Neural progenitor cell (in vitro differentiated cells): ENCODE measurements at regions not wholly inside any gene's neighbourhood (a gene's known extent, or its start where the extent isn't known, plus 50 kb on each side); places are given as distances from the start of the nearest gene placed in this dataset.

Experiments used
- DNase-seq: peaks from one replicate; pipeline ENCODE4 v3.0.0-alpha.2; 2016; ENCODE audit warnings: low spot score
- H2AFZ ChIP-seq: fragments of 200-600 bp; sonication (generic); replicated peaks from 2 replicates; pipeline ENCODE4 v1.6.1; 2016; ENCODE audit warnings: antibody characterized with exemption
- H3F3A ChIP-seq: fragments of 200-600 bp; sonication (generic); 2 replicates; pipeline ENCODE4 v1.6.1; 2016; ENCODE audit warnings: antibody characterized with exemption, low read depth
- H3K27ac ChIP-seq: fragments of 200-600 bp; sonication (generic); 2 replicates; pipeline ENCODE4 v1.5.1; 2016; ENCODE audit warnings: mild to moderate bottlenecking
- H3K27me3 ChIP-seq: fragments of 200-600 bp; sonication (generic); 2 replicates; pipeline ENCODE4 v1.6.1; 2016; ENCODE audit warnings: mild to moderate bottlenecking, moderate library complexity
- H3K36me3 ChIP-seq: fragments of 200-600 bp; sonication (generic); 2 replicates; pipeline ENCODE4 v1.5.1; 2016
- H3K4me1 ChIP-seq: fragments of 200-600 bp; sonication (generic); 2 replicates; pipeline ENCODE4 v1.6.1; 2016; ENCODE audit warnings: mixed run types
- H3K4me2 ChIP-seq: fragments of 200-600 bp; sonication (generic); 2 replicates; pipeline ENCODE4 v1.6.1; 2016
- H3K4me3 ChIP-seq: fragments of 200-600 bp; sonication (generic); 2 replicates; pipeline ENCODE4 v1.5.1; 2016
- H3K79me2 ChIP-seq: fragments of 200-600 bp; sonication (generic); 2 replicates; pipeline ENCODE4 v1.6.1; 2016; ENCODE audit warnings: low read depth
- H3K9ac ChIP-seq: fragments of 200-600 bp; sonication (generic); 2 replicates; pipeline ENCODE4 v1.6.1; 2016
- H3K9me3 ChIP-seq: fragments of 200-600 bp; sonication (generic); 2 replicates; pipeline ENCODE4 v1.5.1; 2016; ENCODE audit warnings: low read depth
- H4K20me1 ChIP-seq: fragments of 200-600 bp; sonication (generic); 2 replicates; pipeline ENCODE4 v1.6.1; 2016; ENCODE audit warnings: low read depth
- H3K27ac Mint-ChIP-seq: 3 replicates; pipeline ENCODE4 v1.8.0; 2021; ENCODE audit warnings: mixed read lengths
- H3K27me3 Mint-ChIP-seq: 2 replicates; pipeline ENCODE4 v1.8.0; 2022; ENCODE audit warnings: low read depth, mild to moderate bottlenecking, inconsistent platforms, moderate library complexity, mixed read lengths; ENCODE audit not compliant: insufficient read depth
- H3K36me3 Mint-ChIP-seq: 3 replicates; pipeline ENCODE4 v1.8.0; 2021; ENCODE audit warnings: mixed read lengths
- H3K4me1 Mint-ChIP-seq: 3 replicates; pipeline ENCODE4 v1.8.0; 2021; ENCODE audit warnings: mixed read lengths
- H3K4me3 Mint-ChIP-seq: 3 replicates; pipeline ENCODE4 v1.8.0; 2021; ENCODE audit warnings: mild to moderate bottlenecking, moderate library complexity, mixed read lengths
- H3K9me3 Mint-ChIP-seq: 3 replicates; pipeline ENCODE4 v1.8.0; 2020; ENCODE audit warnings: mixed read lengths
- EZH2 ChIP-seq: fragments of 200-600 bp; sonication (generic); IDR thresholded peaks from 2 replicates; pipeline ENCODE4 v1.6.1; 2017; ENCODE audit warnings: antibody characterized with exemption, mild to moderate bottlenecking, moderate library complexity
- EZH2phosphoT487 ChIP-seq: fragments of 200-600 bp; sonication (generic); IDR thresholded peaks from 2 replicates; pipeline ENCODE4 v1.6.1; 2017; ENCODE audit warnings: antibody characterized with exemption
- TF ChIP-seq, protein P1 (sequence below): fragments of 200-600 bp; sonication (generic); IDR thresholded peaks from 2 replicates; pipeline ENCODE4 v1.5.1; 2017; ENCODE audit warnings: antibody characterized with exemption, mild to moderate bottlenecking

DNA sequence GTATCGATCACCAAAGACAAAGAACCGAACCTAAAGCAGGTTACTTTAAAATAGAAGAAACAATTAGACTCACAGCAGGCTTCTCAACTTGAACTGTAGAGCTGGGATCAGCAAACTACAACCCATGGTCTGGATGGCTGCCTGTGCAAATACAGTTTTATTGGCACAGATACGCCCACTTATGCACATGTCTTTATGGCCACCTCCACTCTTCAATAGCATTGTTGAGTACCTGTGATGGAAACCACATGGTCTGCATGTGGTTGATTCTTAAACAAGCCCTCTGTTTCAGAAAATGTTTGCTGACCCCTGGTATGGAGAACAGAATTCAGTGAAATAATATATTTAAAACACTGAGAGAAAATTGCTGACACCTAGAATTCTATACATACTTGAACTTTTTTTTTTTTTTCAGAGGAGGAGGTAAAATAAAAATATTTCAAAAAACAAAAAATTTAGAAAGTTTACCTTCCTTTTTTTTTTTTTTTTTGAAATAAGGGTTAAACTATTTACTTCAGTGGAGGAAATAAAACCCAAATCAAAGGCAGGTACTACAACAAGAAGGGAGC is 263.8 kb upstream of the ATP10A start:
- Histone ChIP-seq H3K4me2 (no peak overlapping the region), H3K27ac (no peak overlapping the region), H3K4me3 (no peak overlapping the region), H3K79me2 (no peaks in the 10 kb centered on the region), H3K9me3 (no peaks in the 10 kb centered on the region), H2AFZ (no peak overlapping the region), H3K9ac (no peak overlapping the region), H3K36me3 (no peaks in the 10 kb centered on the region), H3F3A (no peaks in the 10 kb centered on the region), H4K20me1 (no peaks in the 10 kb centered on the region), H3K27me3 (peaks cover 20% of the 10 kb centered on the region), H3K4me1 (no peaks in the 10 kb centered on the region)
- Mint-ChIP-seq H3K9me3 (no peaks in the 10 kb centered on the region), H3K4me1 (no peaks in the 10 kb centered on the region), H3K36me3 (no peaks in the 10 kb centered on the region), H3K27ac (no peak overlapping the region), H3K27me3 (no peaks in the 10 kb centered on the region), H3K4me3 (no peak overlapping the region)
- TF ChIP-seq, protein P1, sequence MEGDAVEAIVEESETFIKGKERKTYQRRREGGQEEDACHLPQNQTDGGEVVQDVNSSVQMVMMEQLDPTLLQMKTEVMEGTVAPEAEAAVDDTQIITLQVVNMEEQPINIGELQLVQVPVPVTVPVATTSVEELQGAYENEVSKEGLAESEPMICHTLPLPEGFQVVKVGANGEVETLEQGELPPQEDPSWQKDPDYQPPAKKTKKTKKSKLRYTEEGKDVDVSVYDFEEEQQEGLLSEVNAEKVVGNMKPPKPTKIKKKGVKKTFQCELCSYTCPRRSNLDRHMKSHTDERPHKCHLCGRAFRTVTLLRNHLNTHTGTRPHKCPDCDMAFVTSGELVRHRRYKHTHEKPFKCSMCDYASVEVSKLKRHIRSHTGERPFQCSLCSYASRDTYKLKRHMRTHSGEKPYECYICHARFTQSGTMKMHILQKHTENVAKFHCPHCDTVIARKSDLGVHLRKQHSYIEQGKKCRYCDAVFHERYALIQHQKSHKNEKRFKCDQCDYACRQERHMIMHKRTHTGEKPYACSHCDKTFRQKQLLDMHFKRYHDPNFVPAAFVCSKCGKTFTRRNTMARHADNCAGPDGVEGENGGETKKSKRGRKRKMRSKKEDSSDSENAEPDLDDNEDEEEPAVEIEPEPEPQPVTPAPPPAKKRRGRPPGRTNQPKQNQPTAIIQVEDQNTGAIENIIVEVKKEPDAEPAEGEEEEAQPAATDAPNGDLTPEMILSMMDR: no peak
- TF ChIP-seq EZH2: no peak
- no peak for TF ChIP-seq EZH2phosphoT487
- no peak for DNase-seq

DNA sequence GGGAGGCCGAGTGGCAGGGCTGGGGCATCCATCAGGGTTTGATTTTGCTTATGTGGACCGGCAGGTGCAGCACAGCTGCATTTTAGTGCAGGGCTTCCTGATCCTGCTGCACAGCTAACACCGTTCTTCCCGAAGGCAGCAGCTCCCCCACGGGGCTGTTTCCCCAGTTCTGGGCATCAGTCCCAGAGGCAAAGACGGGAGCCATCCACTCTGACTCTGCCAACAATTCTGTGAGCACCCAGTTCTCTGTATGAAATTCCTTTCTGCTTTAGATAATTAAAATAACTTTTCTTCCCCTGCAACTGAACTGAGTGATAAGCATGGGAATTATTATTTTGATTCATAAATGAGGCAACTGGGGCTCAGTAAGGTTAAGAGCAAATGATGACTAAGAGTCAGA is 262.9 kb upstream of the ATP10A start:
- no peak overlapping the region for H3K27ac ChIP-seq
- no peak overlapping the region for H2AFZ ChIP-seq
- no peak overlapping the region for H3K4me3 Mint-ChIP-seq
- no peak for DNase-seq
- no peaks in the 10 kb centered on the region for H4K20me1 ChIP-seq
- H3K4me3 ChIP-seq: no peak overlapping the region
- no peaks in the 10 kb centered on the region for H3K79me2 ChIP-seq
- peaks cover 11% of the 10 kb centered on the region for H3K27me3 ChIP-seq
- no peaks in the 10 kb centered on the region for H3K27me3 Mint-ChIP-seq
- TF ChIP-seq EZH2 (no peak), EZH2phosphoT487 (no peak)
- TF ChIP-seq, protein P1: no peak
- H3K9ac ChIP-seq: no peak overlapping the region
- H3K36me3 Mint-ChIP-seq: no peaks in the 10 kb centered on the region
- H3K4me1 ChIP-seq: no peaks in the 10 kb centered on the region
- H3K4me2 ChIP-seq: no peak overlapping the region
- no peaks in the 10 kb centered on the region for H3K36me3 ChIP-seq
- no peaks in the 10 kb centered on the region for H3K4me1 Mint-ChIP-seq
- no peak overlapping the region for H3K27ac Mint-ChIP-seq
- no peaks in the 10 kb centered on the region for H3K9me3 ChIP-seq
- no peaks in the 10 kb centered on the region for H3F3A ChIP-seq
- H3K9me3 Mint-ChIP-seq: no peaks in the 10 kb centered on the region

DNA sequence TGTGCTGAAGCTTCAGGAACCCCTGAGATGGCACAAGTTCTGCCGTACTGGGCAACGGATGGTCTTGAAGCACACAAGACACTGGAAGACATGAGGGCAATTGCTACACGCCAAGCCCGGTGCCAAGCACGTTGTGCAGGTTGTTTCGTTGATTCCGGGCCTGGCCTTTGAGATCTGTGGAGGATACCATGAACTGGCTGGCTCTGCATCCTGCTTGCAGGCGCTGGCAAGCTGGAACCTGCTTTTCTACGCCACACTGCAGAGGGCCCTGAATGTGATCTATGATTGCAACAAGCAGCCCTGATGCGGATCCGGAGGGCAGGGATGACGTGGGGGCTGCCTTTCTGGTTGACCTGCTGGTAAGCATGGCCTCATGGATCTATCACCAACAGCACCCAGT is 262.5 kb upstream of the ATP10A start:
- no peak for DNase-seq
- no peak overlapping the region for H3K4me2 ChIP-seq
- no peak overlapping the region for H3K4me3 ChIP-seq
- no peak overlapping the region for H2AFZ ChIP-seq
- Mint-ChIP-seq H3K36me3 (no peaks in the 10 kb centered on the region), H3K27me3 (no peaks in the 10 kb centered on the region), H3K4me3 (no peak overlapping the region), H3K27ac (no peak overlapping the region), H3K4me1 (no peaks in the 10 kb centered on the region), H3K9me3 (no peaks in the 10 kb centered on the region)
- no peak overlapping the region for H3K27ac ChIP-seq
- H3K9me3 ChIP-seq: no peaks in the 10 kb centered on the region
- no peaks in the 10 kb centered on the region for H4K20me1 ChIP-seq
- H3F3A ChIP-seq: no peaks in the 10 kb centered on the region
- no peaks in the 10 kb centered on the region for H3K79me2 ChIP-seq
- H3K27me3 ChIP-seq: peaks cover 7% of the 10 kb centered on the region
- H3K4me1 ChIP-seq: no peaks in the 10 kb centered on the region
- no peak overlapping the region for H3K9ac ChIP-seq
- TF ChIP-seq EZH2phosphoT487 (no peak), EZH2 (no peak)
- TF ChIP-seq, protein P1: no peak
- no peaks in the 10 kb centered on the region for H3K36me3 ChIP-seq
